ENCODE measurements at regions not wholly inside any gene's neighbourhood (a gene's known extent, or its start where the extent isn't known, plus 50 kb on each side); places are given as distances from the start of the nearest gene placed in this dataset.

DNA sequence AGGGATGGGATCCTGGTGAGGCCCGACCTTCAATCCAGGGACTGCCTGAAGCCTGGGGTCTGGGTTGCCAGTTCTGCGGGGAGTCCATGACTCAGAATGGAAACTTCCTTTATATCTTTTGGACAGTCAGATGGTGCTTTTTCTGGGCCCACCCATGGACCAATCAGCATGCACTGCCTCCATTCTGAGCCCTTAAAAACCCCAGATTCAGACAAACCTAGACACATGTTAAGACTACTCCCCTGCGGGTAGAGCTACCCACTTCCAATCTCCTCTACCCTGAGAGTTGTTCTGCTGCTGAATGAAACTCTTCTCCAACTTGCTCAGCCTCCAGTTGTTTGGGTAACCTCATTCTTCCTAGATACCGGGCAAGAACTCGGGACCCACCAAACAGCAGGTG lies 1315.2 kb upstream of the MIR17HG start:
- no peak for TF ChIP-seq CTCF (IDR thresholded peaks at IDR 0.05)
- no peak for TF ChIP-seq POLR2A (IDR thresholded peaks at IDR 0.05)

Measured in ovary (tissue), 3 donors.